Stimulated activated CD4-positive, alpha-beta T cell treated with anti-CD3 and anti-CD28 coated beads, Interleukin-1b, Interleukin-23, amount 100 ng/mL, for 24 hours (primary cell): ENCODE measurements at regions not wholly inside any gene's neighbourhood (a gene's known extent, or its start where the extent isn't known, plus 50 kb on each side); places are given as distances from the start of the nearest gene placed in this dataset.

Experiments
- DNase-seq, 4 experiments: peaks; one replicate each; pipeline ENCODE4 v3.0.0-alpha.2; 2020; ENCODE audit warnings: low read depth in 4 of 4, low spot score in 1 of 4

DNA sequence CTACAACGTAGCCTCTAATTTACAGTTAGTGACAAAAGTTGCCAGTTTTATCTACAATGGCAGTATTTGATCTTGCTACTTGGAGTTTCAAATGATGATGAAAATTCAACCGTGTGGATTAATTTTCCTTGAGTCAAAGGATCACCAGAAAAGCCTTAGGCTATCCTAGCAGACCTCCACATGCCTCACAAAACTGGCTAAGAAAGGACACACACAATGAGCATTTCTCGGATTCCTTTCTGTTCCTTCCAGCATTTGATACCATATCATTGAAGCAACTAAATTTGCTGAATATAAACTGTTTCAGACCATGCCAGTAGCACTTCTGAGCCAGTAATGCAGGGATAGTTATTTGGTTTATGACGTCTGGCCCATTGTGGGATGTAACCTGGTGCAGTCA is 587.4 kb upstream of the MDFIC2 start:
- no peak for DNase-seq

- DNase-seq = no peak
Measured at GRCh38 chr3:70890020-70890394, 577.6 kb upstream of the MDFIC2 start.

DNA sequence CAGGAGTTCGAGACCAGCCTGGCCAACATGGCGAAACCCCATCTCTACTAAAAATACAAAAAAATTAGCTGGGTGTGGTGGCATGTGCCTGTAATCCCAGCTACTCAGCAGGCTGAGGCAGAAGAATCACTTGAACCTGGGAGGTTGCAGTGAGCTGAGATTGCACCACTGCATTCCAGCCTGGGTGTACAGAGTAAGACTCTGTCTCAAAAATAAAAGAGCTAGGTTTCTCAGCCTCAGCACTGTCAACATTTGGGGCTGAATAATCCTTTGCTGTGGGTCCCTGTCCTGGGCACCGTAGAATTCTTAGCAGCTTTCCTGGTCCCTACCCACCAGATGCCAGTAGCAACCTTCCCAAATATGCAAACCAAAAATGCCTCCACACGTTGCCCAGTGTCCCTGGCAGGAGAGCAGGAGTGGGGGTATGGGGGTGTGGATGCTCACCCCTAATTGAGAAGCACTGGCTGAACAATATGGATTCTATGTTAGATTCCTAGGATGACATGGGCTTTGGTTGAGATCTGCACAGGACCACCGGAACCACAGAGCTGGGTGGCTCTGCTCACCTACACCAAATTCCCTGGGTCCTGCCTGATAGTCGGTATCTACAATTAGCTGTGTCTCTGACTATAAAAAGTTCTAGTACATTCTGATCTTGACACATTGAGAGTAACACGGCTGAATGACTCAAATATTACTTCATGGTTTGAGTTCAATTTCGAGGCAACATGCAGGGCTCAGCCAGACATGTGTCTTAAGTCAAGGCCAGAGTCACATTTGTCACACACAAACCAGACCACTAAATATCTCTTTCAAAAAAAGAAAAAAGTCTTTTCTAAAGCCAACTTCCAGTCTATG is 577.0 kb upstream of the MDFIC2 start:
- DNase-seq = no peak

- no peak for DNase-seq
Measured at GRCh38 chr3:70885636-70886035, 573.2 kb upstream of the MDFIC2 start.

DNA sequence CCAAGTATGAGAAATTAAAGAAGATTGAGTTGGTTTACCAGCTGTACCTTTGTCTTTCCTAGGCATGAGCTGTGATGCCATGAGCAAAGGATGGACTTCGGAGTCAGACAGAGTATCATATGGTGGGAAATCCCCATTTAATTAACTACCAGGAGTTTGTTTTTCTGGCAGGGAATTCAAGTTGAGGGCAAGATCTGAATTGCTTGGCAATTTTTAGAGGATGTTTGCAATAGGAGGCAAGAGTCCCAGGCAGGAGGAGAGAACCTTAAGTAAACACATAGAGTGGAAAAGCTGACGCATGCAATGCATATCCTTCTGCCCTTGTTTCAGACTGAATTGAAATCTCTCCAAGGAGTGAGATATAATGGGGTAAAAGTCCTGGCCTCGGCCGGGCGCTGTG is 569.7 kb upstream of the MDFIC2 start:
- DNase-seq = no peak

DNA sequence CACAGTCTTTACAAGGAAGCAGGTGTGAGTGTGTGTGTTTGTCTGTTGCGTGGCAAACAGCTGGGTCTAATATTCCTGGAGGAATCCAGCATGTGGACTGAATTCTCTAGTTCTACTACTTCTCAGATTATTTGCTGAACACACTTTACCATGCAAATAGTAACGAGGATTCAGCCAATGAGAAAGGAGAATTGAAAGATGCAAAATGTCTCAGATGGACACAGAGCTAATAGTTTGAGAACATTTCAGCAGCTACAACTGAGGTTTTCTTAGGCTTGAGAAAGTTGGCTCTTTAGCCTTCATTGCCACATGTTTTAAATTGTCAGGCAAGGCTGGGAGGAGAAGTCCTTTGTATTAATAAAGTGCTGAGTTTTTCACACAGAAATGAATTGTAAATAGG is 568.0 kb upstream of the MDFIC2 start:
- no peak for DNase-seq

DNA sequence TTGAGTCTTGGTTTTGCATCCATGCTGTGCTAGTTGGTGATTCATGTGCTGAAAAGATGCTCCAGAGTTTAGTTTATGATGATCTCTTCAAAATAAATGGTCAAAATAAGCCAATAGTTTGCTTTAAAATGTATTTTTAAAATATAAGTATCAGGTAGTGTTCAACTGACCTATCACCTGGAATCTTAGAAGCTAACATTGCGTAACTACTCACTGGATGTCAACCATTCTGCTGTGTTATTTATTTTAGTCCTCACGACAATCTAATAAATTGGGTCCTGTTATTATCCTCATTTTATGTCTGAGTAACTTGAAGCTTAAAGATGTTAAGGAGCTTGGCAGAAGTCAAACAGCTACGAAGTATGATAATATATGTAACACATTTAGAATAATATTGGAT is 563.7 kb upstream of the MDFIC2 start:
- DNase-seq = no peak

GRCh38 chr3:70874196-70874595 is 561.8 kb upstream of the MDFIC2 start:
- no peak for DNase-seq

DNA sequence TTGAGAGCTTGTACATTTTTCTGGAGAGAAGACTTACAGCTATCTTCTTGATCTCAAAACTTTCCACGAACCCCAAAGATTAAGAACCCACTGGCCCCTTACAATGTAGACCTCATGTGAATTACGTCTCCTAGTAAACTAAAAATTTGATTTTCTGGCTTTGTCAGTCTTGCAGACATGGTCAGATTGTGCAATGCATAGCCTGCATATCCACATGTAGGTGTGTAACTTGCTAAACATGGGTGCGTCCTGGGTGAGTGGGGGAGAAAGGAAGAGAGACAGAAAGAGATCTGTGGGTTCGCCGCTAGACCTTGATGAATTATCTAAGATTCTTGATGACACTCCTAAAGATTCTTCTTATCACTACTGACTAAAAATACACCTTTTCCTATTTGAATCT is 561.2 kb upstream of the MDFIC2 start:
- DNase-seq = no peak

GRCh38 chr3:70871909-70872656 is 559.6 kb upstream of the MDFIC2 start:
- no peak for DNase-seq

- no peak for DNase-seq
Measured at GRCh38 chr3:70870576-70870975, 558.1 kb upstream of the MDFIC2 start.

GRCh38 chr3:70868561-70868960 is 556.1 kb upstream of the MDFIC2 start:
- DNase-seq = no peak

DNA sequence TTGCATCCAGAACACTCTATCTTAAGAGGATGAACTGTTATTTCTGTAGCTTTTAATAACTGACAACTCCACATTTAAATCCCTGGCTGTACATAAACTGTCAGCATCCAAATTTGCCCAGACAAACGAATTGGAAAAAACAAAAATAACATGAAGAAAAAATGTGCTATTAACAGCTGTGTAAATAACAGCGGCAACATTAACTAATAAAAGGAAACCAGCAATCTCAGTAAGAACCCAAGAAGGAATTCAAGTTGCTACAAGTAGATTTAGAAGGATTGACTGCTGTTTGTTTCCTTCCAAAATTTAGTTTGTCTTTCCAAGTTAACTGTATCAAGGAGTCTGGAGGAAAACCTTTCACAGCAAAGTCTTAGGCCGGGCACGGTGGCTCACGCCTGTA is 550.6 kb upstream of the MDFIC2 start:
- no peak for DNase-seq

- no peak for DNase-seq
Measured at GRCh38 chr3:70861855-70862254, 549.4 kb upstream of the MDFIC2 start.

DNA sequence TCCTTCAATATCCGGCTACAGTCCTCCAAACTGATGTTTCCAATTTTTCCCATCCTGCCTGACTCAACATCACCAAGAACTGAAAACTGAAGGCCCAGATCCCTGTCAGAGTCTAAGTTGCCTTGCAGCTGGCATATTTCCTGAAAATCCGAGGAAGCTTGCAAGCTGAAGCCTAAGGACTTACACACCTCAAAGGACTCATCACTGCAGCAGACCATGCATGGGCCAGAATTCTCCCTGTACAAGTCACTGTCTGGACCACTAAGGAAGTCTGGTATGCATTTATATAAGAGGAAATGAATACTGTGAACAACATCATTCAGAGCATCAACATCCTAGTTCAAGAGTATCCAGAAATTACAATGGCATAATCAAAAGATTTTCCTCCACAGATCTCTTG is 548.8 kb upstream of the MDFIC2 start:
- no peak for DNase-seq

- no peak for DNase-seq
Measured at GRCh38 chr3:70857916-70858315, 545.5 kb upstream of the MDFIC2 start.

DNA sequence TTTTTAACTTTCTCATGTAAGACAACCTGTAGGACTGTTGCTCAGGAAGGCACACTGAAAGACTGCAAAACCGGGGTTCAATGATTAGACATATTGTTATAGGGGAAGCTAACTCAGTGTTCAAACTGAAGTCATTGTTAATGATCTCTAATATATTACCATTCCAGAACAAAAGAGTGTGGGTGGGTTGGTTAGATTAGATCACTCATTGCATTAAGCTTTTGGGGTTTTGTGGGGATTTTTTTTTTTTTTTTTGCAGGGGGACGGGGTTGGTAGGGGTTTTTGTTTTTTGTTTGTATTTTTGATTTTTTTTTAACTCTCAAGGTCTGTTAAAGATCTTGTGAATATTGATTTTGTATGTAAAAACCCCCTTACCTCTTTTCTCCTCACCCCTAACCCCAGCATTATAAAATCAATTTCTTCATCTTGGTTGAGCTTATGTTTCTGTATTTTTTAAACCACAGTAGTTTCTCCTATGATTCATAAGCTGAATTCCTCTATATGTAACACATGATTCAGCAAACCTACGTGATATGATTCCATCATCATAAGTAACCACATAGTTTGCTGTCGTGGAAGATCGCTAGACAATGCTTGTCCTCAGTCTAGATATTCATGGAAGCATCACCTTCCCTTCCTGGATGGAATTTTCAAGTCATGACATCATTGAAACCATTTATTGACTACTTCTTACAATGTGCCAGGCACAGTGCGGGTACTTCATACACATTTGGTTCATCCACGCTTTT is 544.1 kb upstream of the MDFIC2 start:
- no peak for DNase-seq

GRCh38 chr3:70855149-70855548 is 542.7 kb upstream of the MDFIC2 start:
- no peak for DNase-seq

DNA sequence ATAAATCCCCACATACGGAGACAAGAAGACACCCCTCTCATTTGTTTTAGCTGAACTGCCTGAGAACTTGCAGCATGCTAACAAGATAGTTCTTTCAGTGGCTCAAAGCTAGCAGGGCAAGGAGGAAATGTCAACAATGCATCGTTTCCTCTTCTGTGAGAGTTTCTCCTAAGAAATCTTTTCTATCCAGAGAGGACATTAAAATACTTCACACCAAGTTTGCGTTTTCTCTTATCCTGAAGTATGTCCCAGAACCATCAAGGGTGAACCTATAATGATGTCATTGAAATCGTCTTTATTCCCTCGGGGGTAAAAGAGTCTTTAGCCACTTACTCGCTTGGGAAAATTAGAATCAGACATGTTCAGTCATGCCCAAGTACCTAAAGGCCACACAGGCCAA is 541.7 kb upstream of the MDFIC2 start:
- DNase-seq = no peak

GRCh38 chr3:70853161-70853944 is 540.9 kb upstream of the MDFIC2 start:
- DNase-seq = no peak
